ENCODE measurements at regions not wholly inside any gene's neighbourhood (a gene's known extent, or its start where the extent isn't known, plus 50 kb on each side); places are given as distances from the start of the nearest gene placed in this dataset.

DNA sequence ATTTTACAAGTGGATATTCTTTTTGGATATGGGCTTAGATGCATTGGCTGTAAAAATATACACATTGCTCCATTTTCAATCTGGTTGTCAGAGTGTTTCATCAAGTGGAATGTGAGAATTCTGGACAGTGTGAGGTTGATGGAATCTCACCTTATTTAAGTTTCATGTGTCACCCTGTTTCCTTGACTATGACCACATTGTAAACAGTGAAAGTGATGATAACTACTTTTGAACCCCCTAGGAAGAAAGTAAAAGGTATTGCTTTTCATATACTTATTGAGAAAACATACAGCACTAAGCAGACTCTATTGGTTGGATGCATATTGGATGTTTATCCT lies 490.5 kb upstream of the RAG2 start:
- no peaks in the 10 kb centered on the region for H3K36me3 ChIP-seq
- H3K27me3 ChIP-seq (ENCODE audit: low read depth) = no peaks in the 10 kb centered on the region
- intact Hi-C loops (cut with micrococcal nuclease) = no loop called here
- no peak overlapping the region for H3K27ac ChIP-seq (replicated peaks)
- no peaks in the 10 kb centered on the region for H3K9me3 ChIP-seq (replicated peaks)
- H3K4me1 ChIP-seq = no peaks in the 10 kb centered on the region
- H3K4me3 ChIP-seq = no peak overlapping the region
- no peak for DNase-seq
- no peak for TF ChIP-seq CTCF (IDR thresholded peaks at IDR 0.05; ENCODE audit: borderline replicate concordance)

DNA sequence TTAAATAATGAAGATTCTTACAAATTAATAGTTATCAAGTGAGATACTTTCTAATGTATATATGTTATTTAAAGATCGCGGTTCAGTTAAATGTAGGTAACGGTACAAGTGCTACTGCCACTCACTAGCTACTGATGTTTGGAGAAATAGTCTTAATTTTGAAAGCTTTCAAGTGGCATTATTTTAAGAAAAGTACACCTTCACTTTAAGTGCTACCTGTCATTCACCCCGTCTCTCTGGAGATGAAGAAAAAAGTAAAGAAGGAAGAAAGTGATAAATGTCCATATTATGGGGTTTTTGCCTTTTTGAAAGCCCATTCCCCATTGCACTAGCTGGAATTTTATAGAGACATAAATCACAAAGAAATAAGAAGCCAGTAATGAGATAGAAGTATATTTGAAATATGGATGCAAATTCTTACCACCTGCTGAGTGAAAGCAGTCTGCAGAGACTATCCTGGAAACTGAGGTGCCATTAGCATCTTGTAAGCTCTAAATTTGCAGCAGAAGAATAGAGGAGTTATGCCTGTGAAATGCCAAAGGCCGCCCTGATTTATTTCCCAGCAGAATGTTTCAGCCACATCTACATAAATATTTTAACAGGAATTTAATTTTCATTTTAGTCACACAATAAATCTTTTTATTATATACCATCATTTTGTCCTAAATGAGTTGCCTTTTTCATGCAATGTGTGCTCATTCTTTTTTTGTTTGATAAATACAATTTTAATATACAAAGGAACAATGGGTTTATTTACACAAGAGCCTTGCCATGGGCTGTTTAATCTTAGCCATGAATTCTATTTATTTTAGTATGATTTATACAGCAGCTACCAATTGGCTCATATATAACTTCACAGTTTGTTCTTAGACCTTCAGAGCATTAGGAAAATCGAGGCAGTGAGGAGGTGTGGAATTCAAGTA lies 489.9 kb upstream of the RAG2 start:
- Histone ChIP-seq H3K27ac (replicated peaks) (no peak overlapping the region), H3K36me3 (no peaks in the 10 kb centered on the region), H3K27me3 (ENCODE audit: low read depth) (no peaks in the 10 kb centered on the region), H3K4me3 (no peak overlapping the region), H3K9me3 (replicated peaks) (no peaks in the 10 kb centered on the region), H3K4me1 (no peaks in the 10 kb centered on the region)
- TF ChIP-seq CTCF (IDR thresholded peaks at IDR 0.05; ENCODE audit: borderline replicate concordance) = no peak
- no peak for DNase-seq
- intact Hi-C loops (cut with micrococcal nuclease) = no loop called here

- H3K27ac ChIP-seq (replicated peaks) = no peak overlapping the region
- TF ChIP-seq CTCF (IDR thresholded peaks at IDR 0.05; ENCODE audit: borderline replicate concordance) = no peak
- DNase-seq = no peak
- H3K36me3 ChIP-seq = no peaks in the 10 kb centered on the region
- H3K4me1 ChIP-seq = no peaks in the 10 kb centered on the region
- intact Hi-C loops (cut with micrococcal nuclease) = no loop called here
- H3K9me3 ChIP-seq (replicated peaks) = no peaks in the 10 kb centered on the region
- H3K27me3 ChIP-seq (ENCODE audit: low read depth) = no peaks in the 10 kb centered on the region
- no peak overlapping the region for H3K4me3 ChIP-seq
Measured at GRCh38 chr11:37078521-37078920, 480.5 kb upstream of the RAG2 start.

DNA sequence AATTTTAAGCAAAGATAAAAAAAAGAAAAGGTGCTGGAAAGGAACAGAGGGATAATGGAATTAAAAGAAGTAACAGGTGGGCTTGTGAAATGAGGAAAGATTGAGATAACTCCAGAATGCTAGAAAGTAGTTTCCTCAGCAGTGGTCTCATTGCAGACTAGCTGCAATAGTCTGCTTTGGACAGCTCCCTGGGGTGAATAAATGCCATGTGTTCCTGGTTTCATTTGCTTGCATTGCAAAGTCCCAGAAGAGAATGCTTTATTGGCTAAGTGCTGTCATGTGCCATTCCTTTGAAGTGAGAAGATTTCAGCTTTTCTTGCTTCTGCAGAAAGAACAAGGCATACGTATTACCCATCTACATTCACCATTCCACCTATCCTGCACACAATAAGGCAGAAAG lies 478.8 kb upstream of the RAG2 start:
- Histone ChIP-seq H3K27ac (replicated peaks) (no peak overlapping the region), H3K4me3 (no peak overlapping the region), H3K9me3 (replicated peaks) (no peaks in the 10 kb centered on the region), H3K4me1 (no peaks in the 10 kb centered on the region), H3K36me3 (no peaks in the 10 kb centered on the region), H3K27me3 (ENCODE audit: low read depth) (no peaks in the 10 kb centered on the region)
- no peak for DNase-seq
- no peak for TF ChIP-seq CTCF (IDR thresholded peaks at IDR 0.05; ENCODE audit: borderline replicate concordance)
- intact Hi-C loops (cut with micrococcal nuclease) = no loop called here

- DNase-seq = no peak
- no peak for TF ChIP-seq CTCF (IDR thresholded peaks at IDR 0.05; ENCODE audit: borderline replicate concordance)
- Histone ChIP-seq H3K4me1 (no peaks in the 10 kb centered on the region), H3K27me3 (ENCODE audit: low read depth) (no peaks in the 10 kb centered on the region), H3K27ac (replicated peaks) (no peak overlapping the region), H3K36me3 (no peaks in the 10 kb centered on the region), H3K9me3 (replicated peaks) (no peaks in the 10 kb centered on the region), H3K4me3 (no peak overlapping the region)
- intact Hi-C loops (cut with micrococcal nuclease) = no loop called here
Measured at GRCh38 chr11:37072538-37073055, 474.6 kb upstream of the RAG2 start.

Measured in left ventricle myocardium inferior (tissue), 1 donor.